Stimulated activated CD4-positive, alpha-beta T cell treated with anti-CD3 and anti-CD28 coated beads, Interleukin-4, amount 100 ng/mL, for 48 hours (primary cell): ENCODE measurements at regions not wholly inside any gene's neighbourhood (a gene's known extent, or its start where the extent isn't known, plus 50 kb on each side); places are given as distances from the start of the nearest gene placed in this dataset.

Source experiments
- DNase-seq, 2 donors: peaks; one replicate each; pipeline ENCODE4 v3.0.0-alpha.2; 2020; ENCODE audit warnings: low read depth in 2 of 2

- DNase-seq: no peak
Observed at GRCh38 chr2:23238011-23238657, 146.8 kb upstream of the KLHL29 start.

GRCh38 chr2:23239374-23239773 is 145.6 kb upstream of the KLHL29 start:
- no peak for DNase-seq

- no peak for DNase-seq
Observed at GRCh38 chr2:23241121-23241520, 143.9 kb upstream of the KLHL29 start.

GRCh38 chr2:23241611-23242245 is 143.3 kb upstream of the KLHL29 start:
- no peak for DNase-seq

GRCh38 chr2:23243073-23243659 is 141.8 kb upstream of the KLHL29 start:
- no peak for DNase-seq

GRCh38 chr2:23244617-23245016 is 140.4 kb upstream of the KLHL29 start:
- no peak for DNase-seq

- DNase-seq: no peak
Observed at GRCh38 chr2:23246992-23247683, 137.8 kb upstream of the KLHL29 start.

- no peak for DNase-seq
Observed at GRCh38 chr2:23248667-23249066, 136.3 kb upstream of the KLHL29 start.

GRCh38 chr2:23249348-23249747 is 135.6 kb upstream of the KLHL29 start:
- DNase-seq: no peak

- no peak for DNase-seq
Observed at GRCh38 chr2:23250371-23250770, 134.6 kb upstream of the KLHL29 start.

- DNase-seq: no peak
Observed at GRCh38 chr2:23256643-23257042, 128.3 kb upstream of the KLHL29 start.

- DNase-seq: no peak
Observed at GRCh38 chr2:23260621-23261020, 124.4 kb upstream of the KLHL29 start.

GRCh38 chr2:23268467-23269263 is 116.3 kb upstream of the KLHL29 start:
- DNase-seq: no peak

GRCh38 chr2:23269747-23270146 is 115.2 kb upstream of the KLHL29 start:
- no peak for DNase-seq

GRCh38 chr2:23270810-23271209 is 114.2 kb upstream of the KLHL29 start:
- no peak for DNase-seq

- no peak for DNase-seq
Observed at GRCh38 chr2:23271230-23271629, 113.7 kb upstream of the KLHL29 start.

GRCh38 chr2:23273786-23274185 is 111.2 kb upstream of the KLHL29 start:
- no peak for DNase-seq

GRCh38 chr2:23280401-23280800 is 104.6 kb upstream of the KLHL29 start:
- DNase-seq: no peak

GRCh38 chr2:23283653-23284052 is 101.3 kb upstream of the KLHL29 start:
- DNase-seq: no peak

- no peak for DNase-seq
Observed at GRCh38 chr2:23285091-23285800, 99.7 kb upstream of the KLHL29 start.

- DNase-seq: no peak
Observed at GRCh38 chr2:23286031-23286757, 98.8 kb upstream of the KLHL29 start.
